Stimulated activated CD8-positive, alpha-beta memory T cell treated with anti-CD3 and anti-CD28 coated beads, Interleukin-12 subunit alpha, Interleukin-12 subunit beta, amount 100 ng/mL, for 4 hours (primary cell): ENCODE measurements at regions not wholly inside any gene's neighbourhood (a gene's known extent, or its start where the extent isn't known, plus 50 kb on each side); places are given as distances from the start of the nearest gene placed in this dataset.

Experiments used
- DNase-seq: peaks from one replicate; pipeline ENCODE4 v3.0.0-alpha.2; 2020; ENCODE audit warnings: low read depth

DNA sequence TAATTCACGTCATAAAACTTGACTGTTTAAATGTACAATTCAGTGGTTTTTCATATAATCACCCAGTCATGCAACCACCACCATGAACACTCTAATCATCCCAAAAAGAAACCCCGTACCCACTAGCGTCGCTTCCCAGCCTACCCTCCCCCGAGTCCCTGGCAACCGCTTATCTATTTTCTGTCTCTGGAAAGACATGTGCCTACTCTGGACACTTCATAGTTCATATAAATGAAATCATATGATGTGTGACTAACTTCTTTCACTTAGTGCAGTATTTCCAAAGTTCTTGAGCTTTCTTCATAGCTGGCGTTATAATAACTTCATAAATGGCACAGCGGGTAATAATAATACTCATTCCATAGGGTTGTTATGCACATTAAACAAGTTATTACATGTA lies 215.2 kb downstream of the MYLK4 start:
- DNase-seq, result no peak

DNA sequence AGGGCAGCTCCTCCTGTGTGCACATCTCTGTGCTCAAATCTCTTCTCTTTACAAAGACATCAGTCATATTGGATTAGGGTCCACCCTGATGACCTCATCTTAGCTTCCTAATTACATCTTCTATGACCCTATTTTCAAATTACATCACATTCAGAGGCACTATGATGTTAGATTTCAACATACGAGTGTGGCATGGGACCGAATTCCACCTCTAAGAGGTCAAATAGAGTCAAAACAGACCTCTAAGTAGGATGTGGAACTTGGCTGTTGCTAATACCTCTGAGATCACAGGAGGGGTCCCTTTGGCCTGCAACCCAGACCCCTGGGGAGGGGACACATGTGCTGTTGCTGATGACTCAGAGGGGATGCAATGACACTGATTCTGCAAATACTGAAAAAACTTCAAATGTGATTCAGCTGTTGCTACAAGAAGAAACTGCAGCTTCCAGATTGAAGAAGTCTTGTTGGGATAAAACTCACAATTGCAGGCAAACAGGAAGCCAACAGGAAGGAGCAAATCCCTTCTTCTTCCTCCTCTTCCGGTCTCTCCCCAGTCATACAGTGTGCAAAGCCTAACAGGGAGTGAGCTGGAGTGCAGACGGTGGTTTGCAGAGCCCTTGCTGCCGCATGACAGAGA lies 216.2 kb downstream of the MYLK4 start:
- DNase-seq, result no peak

DNA sequence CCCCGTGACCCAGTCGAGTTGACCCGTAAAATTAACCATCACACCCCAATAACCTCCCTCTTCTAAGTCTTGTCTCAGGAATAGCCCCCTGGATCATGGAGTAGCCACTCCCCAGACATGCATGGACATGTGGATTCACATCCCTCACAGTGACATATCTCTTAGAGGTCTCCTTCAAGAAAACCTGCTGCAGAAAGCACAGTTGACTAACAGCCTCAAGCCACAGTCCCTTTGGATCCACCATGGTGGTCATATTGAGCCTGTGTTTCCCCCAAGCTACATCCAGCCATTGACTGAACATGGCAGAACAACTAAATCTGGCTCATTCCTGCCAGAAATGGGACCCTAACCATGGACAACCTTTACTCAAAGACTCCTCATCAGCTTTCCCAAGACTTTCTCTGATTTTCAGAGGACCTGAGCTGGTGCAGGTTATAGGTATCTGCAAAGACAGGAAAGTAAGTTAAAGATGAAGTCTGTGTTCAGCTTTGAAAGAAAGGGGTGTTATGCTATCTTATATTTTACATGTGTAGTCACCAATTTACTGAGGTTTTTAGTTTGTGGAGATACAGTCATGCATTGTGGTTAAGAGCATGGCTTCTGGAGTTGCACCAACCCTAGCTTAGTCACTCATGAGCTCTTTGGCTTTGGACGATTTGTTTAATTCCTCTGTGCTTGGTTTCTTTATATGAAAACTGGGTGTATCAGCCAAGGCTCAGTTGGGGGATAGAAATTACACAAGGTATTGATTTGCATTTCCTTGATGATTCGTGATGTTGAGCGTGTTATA lies 219.1 kb downstream of the MYLK4 start:
- DNase-seq, result no peak

DNA sequence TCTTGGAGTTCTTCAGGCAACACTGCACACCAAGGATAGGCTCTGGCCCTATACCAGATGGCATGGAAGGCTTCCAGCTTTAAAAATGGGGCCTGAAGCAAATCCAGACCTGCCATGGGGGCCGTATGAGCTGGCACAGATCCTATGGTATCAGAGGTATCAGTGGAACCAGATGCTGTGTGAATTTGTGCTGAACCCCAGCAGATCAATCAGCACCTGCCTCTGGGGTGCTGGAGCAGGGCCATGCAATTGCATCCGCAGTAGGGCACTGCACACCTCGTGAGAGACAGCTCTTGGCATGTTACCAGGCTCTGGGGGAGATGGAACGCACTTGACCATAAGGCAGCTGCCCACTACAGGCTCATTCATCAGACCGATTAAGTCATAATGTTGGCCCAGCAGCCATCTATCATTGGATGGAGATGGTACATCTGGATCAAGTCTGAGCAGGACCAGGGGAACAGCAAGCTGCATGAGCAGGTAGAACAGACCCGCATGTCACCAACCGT lies 221.5 kb downstream of the MYLK4 start:
- no peak for DNase-seq

DNA sequence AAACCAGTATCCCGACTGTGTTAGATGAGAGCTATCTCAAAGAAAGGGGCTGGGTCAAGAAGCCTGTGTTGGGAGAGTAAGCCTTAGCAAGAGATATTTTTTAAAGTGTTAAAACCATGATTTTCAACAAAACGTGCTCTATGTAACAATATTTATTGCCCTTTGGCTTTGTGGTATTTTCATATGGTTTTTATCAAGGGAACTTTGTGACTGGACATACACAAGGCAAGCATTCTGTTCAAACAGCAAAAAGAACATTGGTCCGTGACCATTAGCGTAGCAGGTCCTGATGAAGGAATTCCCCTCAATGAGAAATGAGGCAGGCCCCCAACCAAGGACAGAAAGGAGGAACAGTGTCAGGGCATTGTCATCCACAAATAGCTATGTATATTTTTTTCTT lies 222.6 kb downstream of the MYLK4 start:
- DNase-seq, result no peak

DNA sequence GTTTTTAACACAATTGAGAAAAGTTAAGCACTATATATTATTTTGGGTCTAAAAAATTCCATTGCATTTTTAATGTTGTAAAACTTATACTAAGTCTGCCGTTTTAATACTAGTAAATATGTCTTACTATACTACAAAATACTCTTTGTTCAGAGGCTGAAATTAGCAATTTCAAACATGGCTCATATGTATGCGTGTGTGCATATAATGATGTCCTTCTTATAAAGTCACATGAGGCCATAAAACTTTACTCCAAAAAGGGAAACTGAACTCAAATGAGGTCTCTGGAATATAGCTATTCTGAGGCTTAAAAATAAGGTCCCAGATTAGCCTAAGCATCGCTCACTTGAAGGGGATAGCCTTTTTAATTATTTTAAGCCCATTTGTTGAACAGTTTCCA lies 224.0 kb downstream of the MYLK4 start:
- no peak for DNase-seq

DNA sequence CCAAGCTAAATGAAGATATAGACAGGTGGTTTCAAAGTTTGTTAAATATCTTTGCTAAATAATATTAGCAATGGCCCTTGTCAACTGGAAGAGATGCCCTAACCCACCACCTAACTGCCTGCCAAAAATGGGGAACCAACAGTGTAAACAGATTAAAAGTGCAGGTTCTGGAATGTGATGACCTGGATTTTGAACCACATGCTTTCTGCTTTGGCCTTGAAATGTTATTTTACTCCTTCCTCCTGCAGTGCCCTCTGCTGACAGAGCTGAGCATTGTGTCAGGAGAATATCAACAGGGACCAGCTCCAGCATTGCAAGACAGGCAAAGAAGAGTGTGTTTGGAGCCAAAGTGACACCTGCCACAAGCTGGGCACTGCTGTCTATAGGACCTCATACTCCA lies 226.6 kb downstream of the MYLK4 start:
- no peak for DNase-seq

DNA sequence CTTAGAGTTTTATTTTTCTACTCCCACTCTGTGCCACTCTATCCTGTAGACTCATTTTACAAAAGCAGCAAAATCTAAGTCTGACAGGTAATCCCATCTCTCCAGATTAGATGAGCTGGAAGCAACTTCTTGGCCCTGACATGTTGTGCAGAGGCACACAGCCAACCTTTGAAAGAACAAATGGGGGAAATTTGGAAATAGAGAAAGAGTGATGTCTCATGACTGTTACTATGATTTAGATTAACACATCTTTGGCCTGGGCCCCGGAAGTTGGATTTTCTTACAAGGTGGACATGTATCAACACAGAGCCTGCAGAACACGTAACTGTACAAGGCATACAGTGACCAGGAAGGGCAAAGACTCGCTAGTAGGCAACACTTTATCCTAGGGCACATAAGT lies 227.7 kb downstream of the MYLK4 start:
- DNase-seq, result no peak

DNA sequence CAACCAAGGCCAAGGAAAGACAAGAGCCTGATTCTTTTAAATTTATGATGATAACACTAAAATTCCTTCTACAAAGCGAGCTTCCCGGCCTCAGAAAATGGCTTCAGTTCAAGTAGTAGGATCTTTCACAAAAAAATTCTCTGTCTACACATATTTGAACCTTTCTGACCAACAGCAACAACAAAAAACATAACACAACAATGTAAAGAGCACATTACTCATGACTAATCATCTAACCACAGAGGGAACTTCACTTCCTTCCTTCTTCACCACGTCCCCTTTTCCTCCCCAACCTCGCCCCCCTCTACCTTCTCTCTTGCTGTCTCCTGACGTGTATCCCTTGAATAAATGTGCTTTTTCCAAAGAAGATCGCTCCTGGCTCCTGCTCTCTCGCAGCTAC lies 228.2 kb downstream of the MYLK4 start:
- no peak for DNase-seq

DNA sequence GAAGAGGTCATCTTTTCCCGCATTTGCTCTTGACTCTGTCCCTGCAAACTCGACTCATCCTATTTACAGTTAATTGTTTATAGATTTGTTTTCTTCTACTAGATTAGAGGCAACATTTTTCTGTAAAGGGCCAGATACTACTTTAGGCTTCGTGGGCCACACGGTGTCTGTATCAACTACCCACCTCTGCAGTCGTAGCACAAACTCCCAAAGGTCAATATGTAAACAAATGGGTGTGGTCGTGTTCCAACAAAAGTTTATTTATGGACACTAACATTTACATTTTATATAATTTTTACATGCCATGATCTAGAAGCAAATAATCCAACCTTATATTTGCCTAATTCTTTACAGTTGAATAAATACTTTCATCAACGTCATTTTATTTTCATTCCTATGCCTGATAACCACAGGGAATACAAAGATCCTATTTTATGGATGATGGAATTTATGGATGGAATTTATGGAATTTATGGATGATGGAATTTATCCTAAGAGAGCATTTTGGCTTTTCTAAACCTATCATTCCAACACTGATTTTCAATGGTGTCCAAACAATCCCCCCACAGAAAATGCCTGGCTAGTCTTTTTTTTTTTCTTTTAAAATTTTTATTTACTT lies 232.8 kb downstream of the MYLK4 start:
- DNase-seq, result no peak

DNA sequence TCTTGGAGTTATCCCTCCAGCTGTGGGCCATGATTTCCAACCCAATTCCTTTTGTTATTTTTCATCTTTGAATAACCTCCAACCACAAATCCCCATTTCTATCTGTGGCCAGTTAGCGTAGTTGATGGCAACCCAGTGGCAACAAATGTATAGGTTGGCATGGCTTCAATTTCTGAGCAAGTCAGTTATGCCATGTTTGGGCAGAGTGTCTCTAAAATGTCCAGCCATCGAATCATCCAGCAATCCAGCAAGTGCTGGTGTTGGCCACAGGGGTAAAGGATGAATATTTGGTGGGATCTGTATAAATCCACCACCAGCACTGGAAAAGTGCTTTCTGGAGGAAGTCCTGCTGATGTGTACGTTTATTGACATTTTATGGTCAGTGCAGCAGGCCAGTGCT lies 233.3 kb downstream of the MYLK4 start:
- no peak for DNase-seq

DNA sequence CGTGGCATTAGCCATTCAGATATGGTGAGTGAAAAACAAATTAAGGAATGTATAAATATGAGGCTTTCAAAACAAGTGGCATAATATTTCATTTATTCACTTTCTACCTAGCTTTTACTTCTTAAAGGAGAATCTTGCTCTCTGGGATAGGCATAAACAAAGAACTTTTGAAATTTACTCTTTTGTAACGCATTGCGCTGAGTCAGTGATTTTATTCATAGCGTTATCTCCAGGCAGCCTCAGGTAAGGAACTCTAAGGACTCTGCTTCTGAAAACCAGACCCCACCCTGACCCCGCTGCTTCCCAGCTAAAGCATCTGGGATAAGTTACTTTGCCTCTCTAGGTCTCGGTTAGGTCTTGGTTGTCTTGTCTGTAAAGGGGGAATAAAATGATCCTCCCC lies 234.7 kb downstream of the MYLK4 start:
- DNase-seq, result no peak

DNA sequence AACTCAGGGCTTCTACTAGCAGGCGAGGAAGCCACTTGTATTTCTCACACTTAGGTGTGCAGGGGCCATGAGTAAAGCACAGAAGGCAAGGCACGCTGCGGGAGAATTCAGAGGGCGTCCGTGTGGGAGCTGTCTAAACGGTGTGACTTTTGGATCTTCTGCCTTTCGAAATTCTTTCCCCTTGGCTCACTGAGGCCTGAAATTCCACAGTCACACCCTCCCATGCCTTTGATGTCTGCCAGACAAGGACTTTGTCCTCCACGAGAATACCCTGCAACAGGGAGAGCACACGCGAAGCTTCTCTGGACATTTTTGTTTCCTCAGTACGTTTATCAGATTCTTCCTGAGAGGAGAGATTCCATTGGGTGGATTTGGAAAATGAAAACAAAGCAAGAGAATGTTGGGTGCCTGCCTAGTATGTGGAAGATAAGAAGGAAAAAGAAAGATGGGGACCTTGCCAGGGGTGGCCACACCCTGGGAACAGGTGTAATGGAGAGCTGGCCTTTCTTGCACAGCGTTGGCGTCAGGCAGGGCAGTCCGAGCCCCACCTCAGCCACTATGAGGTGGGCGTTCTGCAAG lies 235.7 kb downstream of the MYLK4 start:
- no peak for DNase-seq

DNA sequence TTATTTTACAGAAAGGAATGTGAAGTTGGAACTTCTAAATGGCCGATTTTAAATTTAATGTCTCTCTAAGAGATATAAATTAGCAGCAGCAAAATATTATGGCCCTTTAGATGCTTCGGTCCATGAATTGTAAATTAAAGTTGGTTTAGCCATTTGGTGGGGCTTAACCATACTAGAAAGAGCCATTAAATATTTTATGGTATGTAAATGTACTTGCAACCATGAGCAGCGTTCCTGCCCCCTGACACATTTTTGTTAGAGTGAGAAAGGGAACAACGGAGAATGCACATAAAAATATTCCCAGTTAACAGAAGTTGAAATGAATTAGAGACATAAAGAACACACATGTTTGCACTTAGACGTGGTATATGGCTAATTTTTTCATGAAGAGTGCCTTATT lies 237.9 kb downstream of the MYLK4 start:
- DNase-seq, result no peak

DNA sequence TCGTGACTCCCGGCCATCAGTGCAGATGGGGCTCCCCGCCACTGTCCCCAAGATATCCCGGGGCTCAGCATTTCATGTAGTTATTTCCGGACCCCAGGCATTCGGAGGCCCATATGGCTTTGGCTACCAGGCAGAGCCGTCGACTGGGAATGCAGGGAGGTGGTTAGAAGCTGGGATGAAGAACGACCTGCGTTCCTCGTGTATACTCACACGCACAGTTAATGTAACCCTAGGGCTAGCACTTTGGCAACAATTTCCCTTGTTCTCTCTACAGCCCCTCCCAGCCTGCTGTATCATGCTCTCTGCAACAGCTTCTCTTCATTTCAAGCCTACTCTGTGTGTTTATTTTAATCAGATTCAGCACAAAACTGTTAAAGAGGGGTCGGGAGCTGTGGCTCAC lies 240.4 kb downstream of the MYLK4 start:
- no peak for DNase-seq

DNA sequence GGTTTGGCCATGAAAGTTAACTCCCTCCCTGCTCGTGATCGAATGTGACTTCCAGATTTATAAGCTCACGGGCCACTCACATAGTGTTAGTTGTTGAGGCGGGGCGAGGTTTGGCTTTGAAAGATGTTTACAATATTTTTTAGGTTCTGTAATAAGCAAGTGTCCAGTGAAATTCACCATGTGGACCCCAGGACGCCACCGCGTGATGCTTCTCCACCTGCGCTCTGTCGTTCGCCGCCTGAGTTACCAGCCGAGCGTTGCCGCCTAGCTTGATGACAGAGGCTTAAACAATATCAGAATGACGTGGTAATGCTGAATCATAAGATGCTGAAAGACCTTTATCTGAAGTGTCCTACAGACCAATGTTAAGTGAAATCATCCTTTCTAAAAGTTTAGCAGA lies 241.0 kb downstream of the MYLK4 start:
- DNase-seq, result no peak

DNA sequence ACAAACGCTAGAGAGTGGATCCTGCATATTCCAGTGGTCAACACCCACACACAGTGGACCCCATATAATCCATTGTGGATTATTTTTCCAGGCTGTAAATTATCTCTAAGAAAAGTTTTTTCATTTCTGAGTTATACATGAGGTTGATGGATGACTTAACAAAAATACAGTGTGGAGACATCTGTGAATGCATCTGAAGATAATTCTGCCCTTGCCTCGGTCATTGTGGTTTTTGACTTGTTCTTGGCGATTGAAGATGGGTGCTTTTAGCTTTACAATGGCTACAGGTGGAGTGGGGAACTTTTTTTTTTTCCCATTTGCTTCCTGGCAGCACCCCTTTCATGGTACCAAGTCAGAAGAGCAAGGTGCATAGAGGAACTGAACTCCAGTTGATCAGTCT lies 242.7 kb downstream of the MYLK4 start:
- no peak for DNase-seq

DNA sequence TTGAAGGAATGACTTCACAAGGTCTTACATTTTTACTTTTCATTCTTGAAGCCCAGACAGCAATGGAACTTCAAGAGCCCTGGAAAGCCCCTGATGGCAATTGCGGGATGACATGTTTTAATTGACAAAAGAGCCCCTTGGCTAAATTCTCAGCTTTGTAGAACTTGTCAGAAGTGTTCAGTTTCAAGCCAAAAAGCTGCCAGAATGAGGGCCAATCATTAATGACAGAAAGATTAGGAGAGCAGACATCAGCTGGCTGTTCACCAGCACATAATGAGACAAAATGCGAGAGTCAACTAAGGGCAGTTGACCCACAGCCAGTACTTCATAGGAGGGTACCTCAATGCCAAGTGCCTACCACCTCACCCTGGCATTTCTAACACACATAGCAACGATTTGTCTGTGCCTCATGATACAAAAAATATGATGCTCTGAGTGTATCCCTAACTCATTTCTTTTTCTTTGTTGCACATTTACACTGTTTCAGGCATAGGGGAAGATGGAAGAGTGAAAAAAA lies 243.1 kb downstream of the MYLK4 start:
- no peak for DNase-seq

DNA sequence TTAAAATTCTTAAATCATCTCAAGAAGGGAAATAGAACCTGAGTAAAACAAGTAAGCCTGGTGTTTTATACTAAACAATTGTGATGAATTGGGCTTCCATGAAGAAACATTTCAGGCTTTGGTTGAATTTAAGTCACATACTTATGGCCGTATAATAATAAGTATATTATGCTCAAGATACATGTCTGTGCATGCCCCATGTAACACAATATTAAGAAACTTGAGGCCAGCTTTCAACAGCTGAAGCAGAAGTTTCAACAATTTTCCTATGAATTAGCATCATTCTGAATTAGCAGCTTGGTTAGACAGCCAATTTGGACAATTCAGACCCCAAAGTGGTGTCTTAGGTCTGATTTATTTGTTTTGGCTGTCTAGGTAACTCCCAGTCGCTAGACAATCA lies 243.7 kb downstream of the MYLK4 start:
- DNase-seq, result no peak

DNA sequence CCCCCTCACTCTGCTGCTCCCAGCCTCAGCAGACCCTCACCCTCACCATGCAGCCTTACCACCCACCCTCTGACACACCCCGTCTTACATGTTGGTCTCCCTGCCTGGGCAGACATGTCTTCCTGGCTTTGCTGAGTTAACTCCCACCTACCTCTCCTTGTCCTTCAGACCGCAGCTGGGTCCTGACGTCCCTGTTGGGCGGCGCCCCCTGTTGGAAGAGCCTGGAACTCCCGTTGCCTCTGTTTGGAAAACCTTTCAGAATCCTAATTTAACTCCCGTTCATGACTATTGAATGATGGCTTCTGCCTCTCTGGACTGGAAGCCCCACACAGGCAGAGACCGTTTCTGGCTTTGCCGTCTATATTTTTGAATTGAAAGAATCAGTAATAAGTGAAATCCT lies 245.1 kb downstream of the MYLK4 start:
- no peak for DNase-seq

DNA sequence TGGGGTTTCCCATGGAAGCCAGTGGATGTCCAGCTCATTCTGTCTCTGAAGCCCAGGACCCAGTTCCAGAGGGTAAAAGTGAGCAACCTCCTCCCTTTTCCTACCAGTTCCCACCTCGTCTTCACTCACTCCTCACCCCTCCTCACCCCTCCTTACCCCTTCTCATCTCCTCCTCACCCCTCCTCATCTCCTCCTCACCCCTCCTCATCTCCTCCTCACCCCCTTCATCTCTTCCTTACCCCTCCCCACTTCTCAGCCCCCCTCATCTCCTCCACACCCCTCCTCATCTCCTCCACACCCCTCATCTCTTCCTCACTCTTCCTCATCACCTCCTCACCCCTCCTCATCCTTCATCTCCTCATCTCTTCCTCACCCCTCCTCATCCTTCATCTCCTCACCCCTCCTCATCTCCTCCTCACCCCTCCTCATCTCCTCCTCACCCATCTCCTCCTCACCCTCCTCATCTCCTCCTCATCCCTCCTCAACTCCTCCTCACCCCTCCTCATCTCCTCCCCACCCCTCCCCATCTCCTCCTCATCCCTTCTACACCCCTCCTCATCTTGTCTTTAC lies 246.1 kb downstream of the MYLK4 start:
- no peak for DNase-seq

DNA sequence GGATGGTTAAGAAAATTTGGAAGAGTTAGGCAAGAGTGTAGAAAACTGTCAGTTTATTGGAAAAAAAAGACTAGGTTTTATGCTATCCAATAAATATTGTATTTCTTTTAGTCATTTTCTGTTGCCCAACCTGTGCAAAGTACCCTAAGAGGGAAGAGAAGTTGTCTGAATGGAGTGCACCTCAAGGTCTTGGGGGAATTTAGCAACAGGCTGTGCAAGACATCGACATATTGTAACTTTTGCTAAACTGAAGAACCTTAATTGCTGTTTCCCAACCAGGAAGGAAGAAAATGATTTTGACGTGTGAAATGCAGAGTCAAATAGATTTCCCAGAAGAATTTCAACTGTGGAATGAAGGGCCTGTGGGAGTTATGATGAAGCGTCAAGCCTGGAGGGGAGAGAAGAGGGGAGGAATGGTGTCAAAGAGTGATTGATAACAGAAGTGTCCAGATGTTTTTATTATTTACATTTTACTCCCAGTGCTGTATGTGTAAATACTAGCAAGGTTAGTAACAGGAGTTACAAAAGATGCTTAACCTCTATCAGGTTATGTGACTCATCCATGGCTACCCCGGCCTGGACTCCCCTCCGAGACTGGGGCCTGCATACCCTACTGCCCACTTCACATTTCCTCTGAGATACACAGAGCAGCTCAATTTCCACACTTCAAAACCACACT lies 246.8 kb downstream of the MYLK4 start:
- no peak for DNase-seq
